Type B pancreatic cell (in vitro differentiated cells): ENCODE measurements at regions not wholly inside any gene's neighbourhood (a gene's known extent, or its start where the extent isn't known, plus 50 kb on each side); places are given as distances from the start of the nearest gene placed in this dataset.
A peak's percentile ranks its signal among the peaks of the same experiment; 100 is the strongest.

ENCODE experiments used
- DNase-seq: peaks from one replicate; pipeline ENCODE4 v3.0.0; 2021; ENCODE audit warnings: mixed read lengths; ENCODE audit not compliant: unreplicated experiment; ENCODE audit errors: extremely low spot score
- H3K27ac Mint-ChIP-seq: 2 replicates; pipeline ENCODE4 v1.8.0; 2021; ENCODE audit warnings: mild to moderate bottlenecking, mixed read lengths
- H3K27me3 Mint-ChIP-seq: 2 replicates; pipeline ENCODE4 v1.8.0; 2021; ENCODE audit warnings: mixed read lengths
- H3K36me3 Mint-ChIP-seq: 2 replicates; pipeline ENCODE4 v1.8.0; 2021; ENCODE audit warnings: mixed read lengths
- H3K4me1 Mint-ChIP-seq: one replicate; pipeline ENCODE4 v1.8.0; 2021; ENCODE audit warnings: mixed read lengths; ENCODE audit not compliant: unreplicated experiment
- H3K4me3 Mint-ChIP-seq: 2 replicates; pipeline ENCODE4 v1.8.0; 2021; ENCODE audit warnings: mild to moderate bottlenecking, mixed read lengths
- H3K9me3 Mint-ChIP-seq: 2 replicates; pipeline ENCODE4 v1.8.0; 2021; ENCODE audit warnings: mixed read lengths
- TF ChIP-seq, protein P1 (sequence below): fragments of 200-600 bp; sonication (generic); conservative IDR thresholded peaks from 2 replicates; pipeline ENCODE4 v1.5.0; 2021; ENCODE audit warnings: antibody characterized with exemption, mild to moderate bottlenecking

DNA sequence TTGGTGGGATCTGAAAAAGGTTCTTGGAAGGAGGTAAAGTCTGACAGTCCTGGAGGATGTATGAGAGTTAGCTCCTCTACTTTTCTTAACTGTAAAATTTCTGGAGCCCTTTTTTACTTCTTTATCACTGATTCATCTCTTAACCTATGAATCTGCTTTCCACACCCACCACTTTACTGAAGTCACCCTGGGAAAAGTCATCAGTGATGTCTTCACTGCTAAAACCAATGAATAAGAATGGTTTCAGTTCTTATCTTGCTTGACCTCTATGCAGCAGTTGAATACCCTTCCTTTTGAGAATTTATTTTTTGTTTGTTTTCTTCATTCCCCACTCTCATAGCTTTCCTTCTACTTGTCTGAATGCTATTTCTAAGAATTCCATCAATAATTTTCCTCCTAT lies 80.0 kb downstream of the AREG start:
- no peaks in the 10 kb centered on the region for H3K36me3 Mint-ChIP-seq
- no peak overlapping the region for H3K27ac Mint-ChIP-seq
- peaks cover 4% of the 10 kb centered on the region for H3K27me3 Mint-ChIP-seq
- H3K4me1 Mint-ChIP-seq, result peaks cover 8% of the 10 kb centered on the region
- H3K9me3 Mint-ChIP-seq, result no peaks in the 10 kb centered on the region
- H3K4me3 Mint-ChIP-seq, result no peak overlapping the region
- TF ChIP-seq, protein P1, sequence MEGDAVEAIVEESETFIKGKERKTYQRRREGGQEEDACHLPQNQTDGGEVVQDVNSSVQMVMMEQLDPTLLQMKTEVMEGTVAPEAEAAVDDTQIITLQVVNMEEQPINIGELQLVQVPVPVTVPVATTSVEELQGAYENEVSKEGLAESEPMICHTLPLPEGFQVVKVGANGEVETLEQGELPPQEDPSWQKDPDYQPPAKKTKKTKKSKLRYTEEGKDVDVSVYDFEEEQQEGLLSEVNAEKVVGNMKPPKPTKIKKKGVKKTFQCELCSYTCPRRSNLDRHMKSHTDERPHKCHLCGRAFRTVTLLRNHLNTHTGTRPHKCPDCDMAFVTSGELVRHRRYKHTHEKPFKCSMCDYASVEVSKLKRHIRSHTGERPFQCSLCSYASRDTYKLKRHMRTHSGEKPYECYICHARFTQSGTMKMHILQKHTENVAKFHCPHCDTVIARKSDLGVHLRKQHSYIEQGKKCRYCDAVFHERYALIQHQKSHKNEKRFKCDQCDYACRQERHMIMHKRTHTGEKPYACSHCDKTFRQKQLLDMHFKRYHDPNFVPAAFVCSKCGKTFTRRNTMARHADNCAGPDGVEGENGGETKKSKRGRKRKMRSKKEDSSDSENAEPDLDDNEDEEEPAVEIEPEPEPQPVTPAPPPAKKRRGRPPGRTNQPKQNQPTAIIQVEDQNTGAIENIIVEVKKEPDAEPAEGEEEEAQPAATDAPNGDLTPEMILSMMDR, result no peak
- no peak for DNase-seq

- Mint-ChIP-seq H3K27me3 (peaks cover 7% of the 10 kb centered on the region), H3K4me3 (no peak overlapping the region), H3K9me3 (no peaks in the 10 kb centered on the region), H3K36me3 (no peaks in the 10 kb centered on the region), H3K27ac (no peak overlapping the region), H3K4me1 (peaks cover 8% of the 10 kb centered on the region)
- DNase-seq, result no peak
- TF ChIP-seq, protein P1, result no peak
These were observed 82.1 kb downstream of the AREG start for GRCh38 chr4:74527049-74527448.

GRCh38 chr4:74528178-74528577 lies 83.2 kb downstream of the AREG start:
- TF ChIP-seq, protein P1, result no peak
- no peaks in the 10 kb centered on the region for H3K9me3 Mint-ChIP-seq
- no peak overlapping the region for H3K27ac Mint-ChIP-seq
- H3K27me3 Mint-ChIP-seq, result peaks cover 3% of the 10 kb centered on the region
- DNase-seq, result no peak
- H3K4me3 Mint-ChIP-seq, result no peak overlapping the region
- no peaks in the 10 kb centered on the region for H3K36me3 Mint-ChIP-seq
- peaks cover 8% of the 10 kb centered on the region for H3K4me1 Mint-ChIP-seq

- no peaks in the 10 kb centered on the region for H3K36me3 Mint-ChIP-seq
- H3K27me3 Mint-ChIP-seq, result peaks cover 4% of the 10 kb centered on the region
- H3K4me3 Mint-ChIP-seq, result no peak overlapping the region
- no peak overlapping the region for H3K27ac Mint-ChIP-seq
- H3K4me1 Mint-ChIP-seq, result peaks cover 11% of the 10 kb centered on the region
- TF ChIP-seq, protein P1, result no peak
- DNase-seq, result no peak
- H3K9me3 Mint-ChIP-seq, result no peaks in the 10 kb centered on the region
These were observed 84.5 kb downstream of the AREG start for GRCh38 chr4:74529284-74530041.

GRCh38 chr4:74531963-74532794 lies 87.2 kb downstream of the AREG start:
- peak overlapping the region; percentile 21 for H3K27ac Mint-ChIP-seq

More at GRCh38 chr4:74531963-74532794, 87.2 kb downstream of the AREG start:
- Mint-ChIP-seq H3K36me3 (no peaks in the 10 kb centered on the region), H3K27me3 (peaks cover 7% of the 10 kb centered on the region), H3K4me1 (peaks cover 17% of the 10 kb centered on the region), H3K4me3 (no peak overlapping the region), H3K9me3 (no peaks in the 10 kb centered on the region)
- TF ChIP-seq, protein P1, result peak; percentile 60
- no peak for DNase-seq
